GM21723 (cell line): ENCODE measurements at regions not wholly inside any gene's neighbourhood (a gene's known extent, or its start where the extent isn't known, plus 50 kb on each side); places are given as distances from the start of the nearest gene placed in this dataset.
"Not testable (repeated sequence)": the region's sequence is repeated elsewhere in the genome, so short reads cannot be mapped to it uniquely, and the experiment has no call there.

Experiments used
- ATAC-seq: cut with Tn5 transposase; IDR thresholded peaks from one replicate; pipeline ENCODE4 v1.9.1; 2021; ENCODE audit warnings: mild to moderate bottlenecking, moderate library complexity; ENCODE audit not compliant: unreplicated experiment

DNA sequence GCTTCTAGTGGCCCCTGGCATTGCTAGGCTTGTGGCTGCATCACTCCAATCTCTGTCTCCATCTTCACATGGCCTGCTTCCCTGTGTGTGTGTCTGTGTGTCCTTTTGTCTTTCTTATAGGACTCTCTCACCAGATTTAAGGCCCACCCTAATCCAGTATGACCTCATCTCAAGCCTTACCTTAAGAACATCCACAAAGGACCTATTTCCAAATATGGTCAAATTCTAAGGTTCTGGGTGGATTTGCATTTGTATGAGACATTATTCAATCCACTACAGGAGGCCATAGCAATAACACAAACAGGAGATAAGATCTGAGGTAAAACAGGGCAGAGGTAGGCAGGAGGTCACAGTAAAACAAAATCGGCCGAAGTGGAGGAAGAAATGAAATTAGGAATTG is 375.9 kb downstream of the BTG1 start:
- ATAC-seq = no peak

DNA sequence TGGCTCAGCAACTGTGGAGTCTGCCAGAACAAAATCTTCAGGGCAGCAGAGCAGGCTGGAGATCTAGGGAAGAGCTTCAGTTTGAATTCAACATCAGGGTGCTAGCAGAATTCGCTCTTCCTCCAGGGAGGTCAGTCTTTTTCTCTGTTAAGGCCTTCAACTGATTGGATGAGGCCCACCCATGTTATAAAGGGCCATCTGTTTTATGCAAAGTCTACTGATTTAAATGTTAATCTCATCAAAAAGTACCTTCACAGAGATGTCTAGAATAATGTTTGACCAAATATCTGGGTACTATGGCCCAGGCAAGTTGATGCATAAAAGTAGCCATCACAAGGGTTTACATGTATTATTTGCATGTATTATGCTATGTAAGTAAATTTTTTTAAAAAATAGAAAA is 378.4 kb downstream of the BTG1 start:
- ATAC-seq = no peak

DNA sequence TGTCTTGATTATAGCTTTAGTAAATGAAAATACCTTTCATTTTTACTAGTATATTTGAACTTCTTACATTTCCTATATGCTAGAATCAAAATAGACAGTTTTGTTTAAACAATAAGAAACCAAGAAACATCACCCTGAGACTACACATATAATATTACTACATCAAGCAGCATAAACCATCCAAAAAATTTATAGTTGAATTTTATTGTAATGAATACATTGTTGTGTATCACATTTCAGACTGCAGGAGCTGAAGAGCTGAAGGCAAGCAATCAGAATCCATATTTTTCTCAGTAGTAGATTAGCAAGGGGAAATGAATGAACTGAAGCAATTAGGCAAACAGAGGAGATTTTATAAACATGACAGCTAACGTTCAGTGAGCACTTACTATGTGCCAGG is 379.2 kb downstream of the BTG1 start:
- no peak for ATAC-seq

DNA sequence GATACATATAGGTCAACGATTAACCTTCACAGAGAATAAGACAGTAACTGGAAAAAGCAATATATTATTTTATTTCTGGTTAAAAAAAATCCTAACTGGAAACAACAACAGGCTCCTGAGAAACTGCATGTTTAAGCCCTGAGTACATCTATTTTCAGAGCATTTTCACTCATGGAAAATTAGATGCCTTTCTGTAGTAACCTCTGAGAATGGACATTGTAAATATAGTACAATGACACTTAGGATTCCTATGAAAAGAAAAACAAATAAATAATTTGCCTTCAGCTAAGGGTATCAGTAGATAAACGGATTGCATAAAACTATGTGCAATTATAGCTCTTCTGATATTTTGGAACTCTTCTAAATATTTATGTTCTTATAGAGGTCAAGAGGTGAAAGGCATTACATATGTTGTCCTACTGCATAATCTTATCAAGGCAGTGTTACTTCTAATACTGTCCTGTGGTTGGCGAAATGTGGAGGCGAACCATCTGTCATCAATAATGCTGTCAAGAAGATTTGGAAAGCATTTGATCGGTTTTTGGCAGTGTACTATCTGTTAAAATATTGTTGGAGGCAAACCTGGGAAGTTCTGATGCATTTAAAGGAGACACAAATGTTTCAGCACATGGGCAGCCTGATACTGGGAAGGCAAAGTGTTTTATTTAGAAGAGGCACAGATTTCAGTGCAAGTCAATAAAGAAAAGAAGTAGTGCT is 381.8 kb downstream of the BTG1 start:
- no peak for ATAC-seq

DNA sequence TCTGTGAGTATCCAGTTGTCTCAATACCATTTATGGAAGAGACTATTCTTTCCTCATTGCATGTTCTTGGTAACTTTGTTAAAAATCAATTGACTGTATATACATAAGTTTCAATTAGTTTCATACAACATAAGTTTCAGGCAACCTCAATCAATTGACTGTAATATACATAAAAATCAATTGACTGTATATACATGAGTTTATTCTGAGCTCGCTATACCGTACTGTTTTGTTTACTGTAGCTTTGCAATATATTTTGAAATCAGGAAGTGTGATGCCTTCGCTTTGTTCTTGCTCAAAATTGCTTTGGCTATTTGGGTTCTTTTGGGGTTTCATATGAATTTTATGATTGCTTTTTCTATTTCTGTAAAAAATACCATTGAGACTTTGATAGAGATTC is 392.0 kb downstream of the BTG1 start:
- no peak for ATAC-seq

DNA sequence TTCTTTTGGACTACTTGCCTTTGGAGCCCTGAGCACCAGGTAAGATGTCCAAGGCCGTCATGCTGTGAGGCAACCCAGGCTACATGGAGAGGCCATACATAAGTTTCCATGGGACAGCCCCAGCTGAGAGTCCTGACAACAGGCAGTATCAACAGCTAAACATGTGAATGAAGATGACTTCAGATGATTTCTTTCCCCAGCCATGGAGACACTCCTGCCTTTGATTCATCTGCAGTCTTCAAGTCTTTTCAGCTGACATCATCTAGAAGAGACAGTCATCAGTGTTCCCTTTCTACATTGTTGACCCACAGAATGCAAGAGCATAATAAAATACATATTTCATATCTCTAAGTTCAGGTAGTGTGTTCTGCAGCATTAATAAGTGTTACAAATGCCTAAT is 398.7 kb downstream of the BTG1 start:
- ATAC-seq = no peak

DNA sequence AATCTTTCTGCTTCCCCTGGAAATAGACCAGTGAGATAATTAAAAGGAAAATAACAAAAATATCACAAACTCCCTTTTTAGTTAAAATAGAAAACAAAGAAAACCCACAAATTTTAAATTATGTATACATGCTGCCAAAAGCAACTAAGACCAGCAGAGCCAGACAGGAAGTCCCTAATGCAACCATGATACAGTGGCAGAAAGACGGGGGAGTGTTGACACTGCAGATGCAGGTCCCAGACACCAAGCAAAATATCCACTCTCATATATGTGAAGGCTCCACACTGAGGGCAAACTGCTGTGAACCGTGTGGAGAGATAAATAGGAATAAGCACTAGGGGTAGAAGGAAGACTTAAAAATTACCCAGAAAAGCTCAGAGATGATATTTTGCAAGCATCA is 401.0 kb downstream of the BTG1 start:
- no peak for ATAC-seq

DNA sequence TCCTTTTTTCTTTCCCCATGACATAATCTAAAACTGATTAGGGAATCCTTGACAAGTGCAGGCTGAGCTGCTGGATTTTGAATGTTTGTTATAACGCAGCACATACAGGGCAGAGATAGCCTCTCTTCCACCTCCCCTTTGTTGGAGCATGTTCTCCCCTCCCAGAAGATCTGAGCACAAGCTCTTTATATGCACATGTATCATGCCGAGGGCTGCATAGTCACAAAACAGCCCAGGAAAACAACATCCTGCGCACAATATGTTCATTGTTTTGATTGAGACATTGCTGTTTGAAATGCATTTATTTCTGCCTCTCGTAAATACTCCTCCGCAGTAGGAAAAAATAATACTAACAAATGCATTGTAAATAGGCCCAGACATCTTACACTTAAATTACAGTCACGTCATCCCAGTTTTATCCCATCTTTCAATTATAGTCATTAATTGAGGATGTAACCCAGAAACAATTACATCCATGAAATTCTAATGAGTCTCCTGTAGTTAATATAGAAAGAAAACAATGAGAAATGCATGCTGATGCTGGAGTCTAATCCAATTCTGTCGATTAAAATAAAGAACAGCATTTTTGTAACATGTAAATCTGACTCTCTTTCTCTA is 401.8 kb downstream of the BTG1 start:
- no peak for ATAC-seq

DNA sequence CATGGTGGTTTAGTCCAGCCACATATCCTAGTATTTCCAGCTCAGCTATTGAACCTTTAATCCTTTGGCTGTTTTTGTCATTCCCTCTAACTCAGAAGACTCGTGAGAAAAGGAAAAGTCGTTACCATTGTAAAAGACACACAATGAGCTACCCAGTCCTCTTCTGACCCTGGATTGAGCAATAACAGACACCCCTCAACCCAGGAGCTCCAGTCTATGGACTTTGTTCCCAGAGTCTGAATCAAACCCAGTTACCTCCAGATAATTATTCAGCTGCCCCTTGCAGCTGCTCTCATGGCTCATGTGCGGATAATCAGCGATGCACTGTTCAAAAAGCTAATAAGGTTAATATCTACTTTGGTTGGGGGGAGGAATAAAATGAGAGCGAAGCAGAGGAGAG is 402.4 kb downstream of the BTG1 start:
- ATAC-seq = no peak

DNA sequence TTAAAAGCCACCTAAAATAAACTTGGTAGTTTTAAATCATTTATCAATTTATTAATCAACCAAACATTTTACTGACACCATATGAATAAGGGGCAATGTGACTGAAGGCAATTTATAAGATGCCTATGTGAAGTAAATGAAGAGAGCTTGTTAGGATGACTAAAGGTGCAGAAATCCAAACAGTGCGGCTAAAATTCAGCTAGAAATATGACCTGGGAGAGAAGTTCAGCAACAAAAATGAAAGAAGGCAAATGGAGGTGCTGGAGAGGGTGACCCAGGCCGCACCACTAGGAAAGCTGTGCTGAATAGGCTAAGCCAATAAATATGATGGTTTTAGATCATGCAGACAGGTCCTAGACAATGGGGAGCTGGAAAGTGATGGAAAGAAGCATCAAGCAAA is 403.7 kb downstream of the BTG1 start:
- no peak for ATAC-seq

DNA sequence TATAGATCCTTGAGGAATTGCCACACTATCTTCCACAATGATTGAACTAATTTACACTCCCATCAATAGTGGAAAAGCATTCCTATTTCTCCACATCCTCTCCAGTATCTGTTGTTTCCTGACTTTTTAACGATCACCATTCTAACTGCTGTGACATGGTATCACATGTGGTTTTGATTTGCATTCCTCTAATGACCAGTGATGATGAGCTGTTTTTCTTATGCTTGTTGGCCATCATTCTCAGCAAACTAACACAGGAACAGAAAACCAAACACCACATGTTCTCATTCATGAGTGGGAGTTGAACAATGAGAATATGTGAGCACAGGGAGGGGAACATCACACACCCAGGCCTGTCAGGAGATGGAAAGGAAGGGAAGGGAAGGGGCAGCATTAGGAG is 411.8 kb downstream of the BTG1 start:
- ATAC-seq = not testable (repeated sequence)

DNA sequence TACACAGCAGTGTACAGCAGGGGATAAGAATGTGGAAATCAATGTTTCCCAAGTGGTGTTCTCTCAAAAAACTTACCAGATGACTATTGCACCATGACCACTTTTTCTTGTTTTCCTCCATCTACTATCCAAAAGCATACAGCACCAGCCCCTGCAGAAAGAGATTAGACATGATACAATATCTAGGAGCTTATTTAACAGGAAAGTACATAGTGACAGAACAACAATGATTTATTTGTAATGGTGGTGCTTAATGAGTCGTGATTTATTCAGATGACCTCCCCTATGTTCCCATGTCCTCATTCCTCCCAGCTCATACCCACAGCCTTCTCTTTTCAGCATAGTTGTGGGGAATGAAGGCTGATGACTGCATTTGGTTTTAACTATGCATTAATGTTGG is 413.6 kb downstream of the BTG1 start:
- ATAC-seq = no peak

DNA sequence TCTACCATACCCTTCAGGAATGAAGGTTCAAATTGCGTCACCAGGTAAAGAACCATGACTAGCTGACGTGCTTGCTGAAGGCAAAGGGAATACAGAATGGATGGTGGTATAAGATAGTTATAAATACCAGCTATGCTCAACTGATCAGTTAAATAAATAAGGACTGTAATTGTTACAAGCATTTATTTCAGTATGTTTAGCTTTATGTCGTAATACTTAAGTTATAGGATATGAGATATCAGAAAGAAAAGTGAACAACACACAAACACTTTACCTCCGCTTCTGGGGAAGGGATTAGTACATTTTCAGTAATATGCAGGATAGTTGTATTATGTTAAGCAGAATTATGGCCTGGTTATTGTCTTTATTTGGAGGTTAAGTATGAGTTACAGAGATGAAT is 416.1 kb downstream of the BTG1 start:
- no peak for ATAC-seq

DNA sequence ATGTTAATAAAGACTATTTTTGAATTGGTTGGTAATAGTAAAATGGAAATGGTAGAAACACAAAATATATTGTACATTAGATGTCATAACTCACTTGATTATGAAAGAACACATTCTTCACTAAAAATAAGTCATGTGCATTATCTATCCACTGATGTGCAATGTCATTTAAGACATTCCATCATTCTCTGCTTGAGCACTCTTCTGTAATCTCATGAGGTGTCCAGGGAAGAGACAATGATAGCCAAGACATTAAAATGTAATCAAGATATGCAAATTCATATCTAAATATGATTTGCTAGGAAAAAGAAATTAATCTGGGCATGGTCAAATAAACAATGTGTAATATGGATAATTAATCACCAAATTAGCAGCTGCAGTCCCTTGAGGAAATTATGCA is 422.5 kb downstream of the BTG1 start:
- no peak for ATAC-seq

DNA sequence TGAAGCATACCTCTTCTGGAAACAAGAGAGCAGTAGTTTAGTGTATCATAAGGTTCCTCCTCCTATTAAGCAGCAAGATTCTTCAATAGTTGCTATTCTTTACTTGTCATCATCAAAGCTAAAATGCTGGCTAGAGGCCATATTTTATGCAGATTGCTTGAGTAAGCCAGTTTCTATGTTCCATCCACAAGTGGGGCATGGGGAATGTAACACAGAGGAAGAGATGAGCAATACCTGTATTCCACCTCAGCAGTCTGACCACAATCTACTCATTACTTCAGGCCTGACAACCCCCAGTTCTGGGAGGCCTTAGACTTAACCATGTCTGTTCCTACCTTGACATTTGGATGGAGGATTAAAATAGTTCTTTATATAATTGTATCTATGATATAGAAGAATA is 423.6 kb downstream of the BTG1 start:
- ATAC-seq = no peak

DNA sequence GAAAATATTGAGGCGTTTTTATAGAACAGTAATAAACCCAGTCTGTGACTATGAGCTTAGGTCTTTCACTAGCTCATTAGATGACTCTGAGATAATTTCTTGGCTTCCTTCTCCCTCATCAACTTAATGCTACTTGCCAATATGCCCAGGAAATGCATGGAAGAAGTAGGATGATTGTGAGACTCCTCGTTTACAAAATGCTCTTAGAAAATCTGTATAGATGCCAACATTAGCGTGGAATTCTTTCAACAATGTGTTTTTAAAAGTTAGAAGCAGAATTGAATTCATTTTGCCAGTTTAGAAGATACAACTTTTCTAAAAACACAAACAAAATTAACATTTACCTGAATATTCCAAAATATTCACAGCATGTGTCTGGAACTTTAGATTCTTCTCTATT is 424.6 kb downstream of the BTG1 start:
- ATAC-seq = no peak

DNA sequence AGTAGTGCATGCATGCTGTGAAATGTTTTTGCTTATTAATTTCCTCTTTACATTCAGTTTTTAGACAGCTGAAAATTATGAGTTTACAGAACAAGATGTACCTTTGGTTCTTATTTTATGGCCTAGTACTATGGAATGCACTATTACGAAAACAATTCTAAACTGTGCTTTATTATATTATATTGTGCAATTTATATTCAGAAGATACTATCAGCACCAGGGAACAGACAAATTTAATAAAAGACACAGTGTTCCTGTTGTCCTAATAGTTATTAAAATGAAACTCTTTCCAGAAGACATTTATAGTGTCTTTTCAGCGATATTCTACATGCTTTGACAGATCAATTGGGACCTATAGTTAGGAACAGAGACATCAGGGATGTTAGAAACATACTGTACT is 427.3 kb downstream of the BTG1 start:
- ATAC-seq = no peak

DNA sequence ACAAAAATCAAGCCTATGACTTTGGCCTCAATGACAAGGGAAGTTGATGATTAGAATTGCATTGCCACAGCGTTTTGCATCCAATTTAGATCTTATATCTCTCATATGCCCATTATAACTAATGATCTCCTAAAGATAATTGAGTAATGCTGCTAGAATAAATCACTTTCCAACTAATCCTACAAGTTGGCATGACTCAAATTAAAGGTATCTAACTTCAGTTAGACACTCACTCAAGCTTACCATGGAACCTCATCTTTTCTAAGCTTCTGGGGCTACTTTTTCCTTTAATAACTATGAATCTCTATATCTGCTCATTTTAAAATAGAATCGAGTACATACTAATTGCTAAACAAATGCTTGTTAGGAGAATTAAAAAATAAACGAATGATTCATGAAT is 427.8 kb downstream of the BTG1 start:
- no peak for ATAC-seq

DNA sequence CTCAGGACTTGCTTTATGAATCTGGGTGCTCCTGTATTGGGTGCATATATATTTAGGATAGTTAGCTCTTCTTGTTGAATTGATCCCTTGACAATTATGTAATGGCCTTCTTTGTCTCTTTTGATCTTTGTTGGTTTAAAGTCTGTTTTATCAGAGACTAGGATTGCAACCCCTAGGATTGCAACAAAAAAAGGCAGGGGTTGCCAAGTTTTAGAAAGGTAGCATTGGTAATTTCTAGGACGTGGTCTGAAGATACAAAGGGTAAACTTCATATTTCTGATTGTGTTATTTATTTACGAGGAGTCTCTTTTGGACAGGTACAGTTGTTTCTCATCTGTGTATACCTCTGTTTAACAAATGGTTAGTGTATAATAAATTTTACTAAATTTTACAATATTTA is 433.7 kb downstream of the BTG1 start:
- not testable (repeated sequence) for ATAC-seq

DNA sequence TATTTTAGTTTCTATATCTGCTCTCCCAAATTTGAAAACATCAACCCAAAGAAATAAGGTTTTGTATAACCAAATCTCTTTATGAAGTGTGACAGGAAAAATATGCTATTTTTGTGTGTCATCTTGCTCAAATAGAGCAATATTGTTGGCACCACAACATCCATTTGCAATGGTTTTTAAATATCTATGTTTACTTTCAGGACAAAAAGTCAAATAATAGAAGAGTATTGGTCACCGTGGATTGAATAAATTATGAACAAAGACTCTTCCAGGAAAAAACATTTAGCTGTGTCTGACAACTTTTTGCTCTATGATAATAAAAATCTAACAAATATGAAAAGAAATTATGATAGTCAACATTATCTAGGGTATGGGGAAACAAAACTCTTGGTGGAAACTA is 439.2 kb downstream of the BTG1 start:
- no peak for ATAC-seq

DNA sequence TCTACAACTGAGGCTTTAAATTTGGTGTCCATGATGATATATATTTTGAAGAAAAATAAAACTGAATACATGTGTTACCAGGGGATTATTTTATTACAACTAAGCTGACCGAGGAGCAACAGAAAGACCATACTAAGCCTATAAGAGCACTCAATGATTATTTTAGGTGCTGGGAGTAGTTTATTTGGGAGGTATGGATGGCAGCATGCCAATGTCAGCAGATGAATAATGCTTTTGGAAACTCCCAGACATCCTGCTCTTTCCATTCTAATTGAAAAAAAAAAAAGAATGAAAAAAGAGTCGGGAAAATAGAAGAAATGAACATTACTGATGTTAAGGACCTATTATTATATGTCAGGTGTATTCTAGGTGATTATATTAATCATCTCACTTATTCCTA is 441.2 kb downstream of the BTG1 start:
- ATAC-seq = no peak

DNA sequence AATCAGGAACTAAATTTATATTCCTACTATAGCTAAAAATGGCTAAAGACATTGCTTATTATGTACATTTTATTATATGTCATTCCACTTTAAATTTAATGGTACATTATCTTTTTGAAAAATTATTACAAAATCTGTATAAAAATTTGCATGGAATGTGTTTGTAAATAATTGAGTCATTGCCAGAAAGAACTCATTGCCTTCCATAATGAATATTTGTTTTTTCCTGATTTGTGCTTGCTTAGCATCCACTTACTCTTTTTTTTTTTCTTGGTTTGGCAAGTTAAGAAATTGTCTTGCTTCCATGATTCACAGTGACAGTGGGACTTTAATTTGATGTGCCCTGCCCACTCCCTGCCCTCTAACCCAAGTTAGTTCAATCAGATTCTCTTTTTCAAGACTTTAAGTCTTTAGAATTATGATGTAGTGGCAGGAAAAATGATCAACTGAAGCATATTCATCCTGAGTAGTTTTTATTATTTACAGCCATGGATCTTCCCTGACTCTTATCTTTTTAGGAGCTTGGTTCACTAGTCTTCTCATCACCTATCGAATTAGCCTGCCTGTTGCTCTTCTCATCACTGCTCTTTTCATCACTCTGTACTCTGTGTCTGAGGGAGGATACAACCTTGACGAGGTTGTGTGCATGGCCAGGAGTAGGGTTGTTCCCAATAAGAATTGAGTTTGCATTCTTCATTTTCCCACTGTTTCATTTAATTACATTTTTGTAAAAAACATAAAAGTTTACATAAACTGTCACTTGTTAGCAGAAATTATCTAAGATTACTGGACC is 442.0 kb downstream of the BTG1 start:
- ATAC-seq = no peak
